ENCODE measurements at regions not wholly inside any gene's neighbourhood (a gene's known extent, or its start where the extent isn't known, plus 50 kb on each side); places are given as distances from the start of the nearest gene placed in this dataset.
"Not testable (repeated sequence)": the region's sequence is repeated elsewhere in the genome, so short reads cannot be mapped to it uniquely, and the experiment has no call there.

- TF ChIP-seq CTCF, POLR2A (IDR thresholded peaks at IDR 0.05): not testable (repeated sequence)
Measured at GRCh38 chr3:177457204-177457603, 259.9 kb upstream of the TBL1XR1 start.

All from thyroid gland (tissue), 4 donors.